GF-D8 (cell line): ENCODE measurements at regions not wholly inside any gene's neighbourhood (a gene's known extent, or its start where the extent isn't known, plus 50 kb on each side); places are given as distances from the start of the nearest gene placed in this dataset.
"Not testable (repeated sequence)": the region's sequence is repeated elsewhere in the genome, so short reads cannot be mapped to it uniquely, and the experiment has no call there.

ENCODE experiments used
- DNase-seq: peaks from one replicate; lab custom pipeline; 2025; lab: John Stamatoyannopoulos, UW

DNA sequence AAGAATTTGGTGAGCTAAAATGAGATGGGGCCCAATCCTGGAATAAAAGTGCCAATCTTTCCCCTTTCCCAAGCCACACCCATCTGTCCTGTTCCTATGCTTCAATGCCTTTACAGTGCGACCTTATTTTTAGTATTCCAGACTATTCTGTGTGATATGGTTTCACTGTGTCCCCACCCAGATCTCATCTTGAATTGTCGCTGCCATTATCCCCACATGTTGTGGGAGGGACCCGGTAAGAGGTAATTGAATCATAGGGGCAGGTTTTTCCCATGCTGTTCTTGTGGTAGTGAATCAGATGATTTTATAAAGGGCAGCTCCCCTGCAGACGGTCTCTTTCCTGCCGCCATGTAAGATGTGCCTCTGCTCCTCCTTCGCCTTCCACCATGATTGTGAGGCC is 129.3 kb upstream of the KIF26B start:
- DNase-seq, result no peak

DNA sequence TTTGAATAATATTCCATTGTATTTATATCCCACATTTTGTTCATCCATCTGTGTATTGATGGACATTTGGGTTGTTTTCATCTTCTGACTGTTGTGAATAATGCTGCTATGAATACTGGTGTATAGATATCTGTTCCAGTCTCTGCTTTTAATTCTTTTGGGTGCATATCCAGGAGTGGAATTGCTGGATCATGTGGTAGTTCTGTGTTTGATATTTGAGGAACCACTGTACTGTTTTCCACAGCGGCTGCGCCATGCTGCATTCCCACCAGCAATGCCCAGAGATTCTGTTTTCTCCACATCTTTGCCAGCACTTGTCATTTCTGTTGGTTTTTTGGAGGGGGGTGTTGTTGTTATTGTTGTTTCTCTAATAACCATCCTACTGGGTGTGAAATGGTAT is 131.6 kb upstream of the KIF26B start:
- no peak for DNase-seq

DNA sequence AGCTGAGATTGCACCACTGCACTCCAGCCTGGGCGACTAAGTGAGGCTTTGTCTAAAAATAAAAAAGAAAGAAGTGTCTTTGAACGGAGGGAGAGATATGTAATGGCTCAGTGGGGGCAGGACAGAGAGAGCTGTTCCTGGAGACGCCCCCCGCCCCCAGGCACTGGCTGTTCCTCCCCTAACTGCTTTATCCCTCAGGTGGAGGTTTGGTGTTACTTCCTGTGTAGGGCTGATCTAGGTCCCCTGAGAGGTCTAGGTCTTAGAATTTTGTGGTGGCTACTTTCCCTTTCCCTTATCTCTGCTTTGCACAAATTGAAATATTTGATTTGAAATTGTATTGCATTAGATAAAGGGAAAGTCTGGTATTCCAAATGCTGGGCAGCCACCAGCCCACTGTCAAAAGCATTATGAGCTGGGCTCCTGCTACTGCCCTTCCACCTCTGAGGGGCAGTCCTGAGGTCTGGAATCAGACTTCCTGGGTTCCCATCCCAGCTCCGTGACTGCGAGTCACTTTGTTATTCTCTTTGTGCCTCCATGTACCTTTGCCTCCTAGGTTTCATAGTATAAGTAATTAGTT is 134.8 kb upstream of the KIF26B start:
- DNase-seq, result no peak

DNA sequence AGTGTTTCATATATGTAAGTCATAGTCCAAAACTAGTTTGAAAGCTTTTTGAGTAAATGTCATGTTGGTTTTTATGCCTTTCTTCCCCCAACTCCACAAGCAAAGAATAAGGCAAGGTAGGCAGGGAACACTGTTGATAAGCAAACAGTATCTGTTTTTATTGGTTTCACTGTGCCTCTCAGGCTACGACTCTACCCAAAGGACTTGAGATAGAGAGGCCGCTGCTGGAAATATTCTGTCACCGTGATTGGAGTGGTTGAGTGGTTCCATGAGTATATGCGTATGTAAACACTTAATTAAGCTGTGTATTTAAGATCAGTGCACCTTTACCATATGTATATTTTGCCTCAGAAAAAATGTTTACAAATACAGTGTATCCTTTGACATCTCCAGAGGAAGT is 138.1 kb upstream of the KIF26B start:
- DNase-seq, result no peak

DNA sequence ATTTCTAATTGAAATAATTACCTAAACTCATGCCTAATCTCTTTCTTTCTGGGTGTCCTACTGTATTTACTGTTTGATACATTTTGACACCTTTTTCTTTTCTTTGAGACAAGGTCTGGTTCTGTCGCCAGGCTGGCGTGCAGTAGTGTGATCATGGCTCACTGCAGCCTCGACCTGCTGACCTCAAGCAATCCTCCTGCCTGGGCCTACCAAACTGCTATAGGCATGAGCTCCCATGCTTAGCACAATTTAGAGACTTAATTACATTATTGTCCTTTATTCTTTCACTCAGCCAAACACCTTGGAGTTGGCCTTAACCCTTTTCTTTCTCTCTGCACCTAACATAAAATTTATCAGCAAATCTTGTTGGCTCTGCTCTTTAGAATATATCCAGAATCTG is 139.8 kb upstream of the KIF26B start:
- DNase-seq, result no peak

DNA sequence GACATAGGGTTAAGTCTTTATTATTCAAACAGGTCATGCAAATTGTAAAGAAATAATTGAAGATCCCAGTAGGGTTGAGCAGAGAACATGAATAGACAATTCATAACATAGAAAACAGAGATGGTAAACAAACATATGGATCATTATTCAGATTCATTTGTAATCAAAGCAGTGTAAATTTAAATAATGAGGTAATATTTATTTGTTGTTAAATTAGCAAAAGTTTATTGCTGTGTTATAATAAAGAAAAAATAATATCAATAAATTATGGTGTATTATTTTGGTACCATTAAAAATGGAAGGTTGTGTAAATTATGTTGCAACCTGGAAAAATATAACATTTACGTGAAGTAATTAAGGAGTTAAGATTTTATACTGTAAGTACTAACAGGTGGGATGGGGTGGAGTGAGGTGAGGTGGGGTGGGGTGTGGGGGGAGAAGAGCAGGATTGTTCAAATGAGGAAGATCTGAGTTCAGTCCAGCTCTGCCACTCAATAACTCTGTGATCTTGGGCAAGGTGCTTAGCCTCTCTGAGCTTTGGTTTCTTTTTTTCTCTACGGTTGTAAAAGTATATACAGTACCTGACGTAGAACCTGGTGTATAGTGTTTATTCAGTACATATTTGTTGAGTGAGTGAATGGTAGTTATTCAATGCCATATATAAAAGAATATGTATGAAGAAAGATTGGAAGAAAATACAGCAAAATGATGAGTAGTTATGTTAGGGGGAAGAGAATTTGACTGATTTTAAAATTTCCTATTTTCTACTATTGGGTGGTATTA is 140.3 kb upstream of the KIF26B start:
- DNase-seq, result no peak

DNA sequence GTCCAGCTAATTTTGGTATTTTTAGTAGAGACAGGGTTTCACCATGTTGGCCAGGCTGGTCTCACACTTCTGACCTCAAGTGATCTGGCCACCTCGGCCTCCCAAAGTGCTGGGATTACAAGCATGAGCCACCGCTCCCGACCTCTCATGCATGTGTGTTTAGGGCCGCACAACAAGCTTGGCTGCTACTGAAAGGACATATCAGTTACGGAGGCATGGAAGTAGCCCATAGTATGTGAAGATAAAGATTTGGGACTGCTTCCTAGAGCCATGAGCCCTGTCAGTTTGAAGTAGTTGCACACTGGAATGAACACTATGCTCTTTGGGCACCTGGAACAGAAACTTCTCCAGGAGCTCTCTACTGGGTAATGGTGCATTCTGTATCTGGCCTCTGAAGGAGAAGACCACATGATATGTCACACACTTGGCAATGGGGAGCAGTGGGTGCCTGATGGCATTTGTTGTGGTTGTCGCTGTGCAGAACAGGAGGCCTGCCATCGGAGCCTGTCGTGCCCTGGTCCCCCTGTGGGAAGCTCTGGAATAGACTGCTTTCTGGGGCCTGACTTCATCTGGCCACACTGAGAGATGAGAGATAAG is 144.7 kb upstream of the KIF26B start:
- no peak for DNase-seq

DNA sequence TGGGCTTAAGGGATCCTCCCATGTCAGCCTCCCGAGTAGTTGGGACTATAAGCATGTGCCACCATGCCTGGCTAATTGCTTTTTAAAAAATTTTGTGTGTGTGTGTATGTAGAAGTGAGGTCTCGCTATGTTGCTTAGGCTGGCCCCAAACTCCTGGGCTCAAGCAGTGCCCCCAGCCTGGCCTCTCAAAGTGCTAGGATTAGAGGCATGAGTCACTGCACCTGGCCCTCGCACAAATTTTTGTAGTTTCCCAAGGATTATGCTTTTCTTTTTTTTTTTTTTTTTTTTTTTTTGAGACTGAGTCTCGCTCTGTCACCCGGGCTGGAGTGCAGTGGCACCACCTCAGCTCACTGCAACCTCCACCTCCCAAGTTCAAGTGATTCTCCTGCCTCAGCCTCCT is 144.4 kb upstream of the HNRNPU start:
- no peak for DNase-seq

DNA sequence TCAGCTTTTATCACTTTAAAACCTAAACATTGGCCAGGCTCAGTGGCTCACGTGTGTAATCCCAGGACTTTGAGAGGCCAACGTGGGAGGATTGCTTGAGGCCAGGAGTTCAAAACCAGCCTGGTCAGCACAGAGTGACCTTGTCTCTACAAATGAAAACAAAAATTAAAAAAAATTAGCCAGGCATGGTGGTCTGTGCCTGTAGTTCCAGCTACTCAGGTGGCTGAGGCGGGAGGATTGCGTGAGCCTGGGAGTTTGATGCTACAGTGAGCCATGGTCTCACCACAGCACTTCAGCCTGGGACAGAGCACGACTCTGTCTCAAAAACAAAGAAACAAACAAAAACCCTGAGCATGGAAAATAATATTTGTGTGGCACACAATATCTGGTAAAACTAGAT is 143.5 kb upstream of the HNRNPU start:
- DNase-seq, result no peak

DNA sequence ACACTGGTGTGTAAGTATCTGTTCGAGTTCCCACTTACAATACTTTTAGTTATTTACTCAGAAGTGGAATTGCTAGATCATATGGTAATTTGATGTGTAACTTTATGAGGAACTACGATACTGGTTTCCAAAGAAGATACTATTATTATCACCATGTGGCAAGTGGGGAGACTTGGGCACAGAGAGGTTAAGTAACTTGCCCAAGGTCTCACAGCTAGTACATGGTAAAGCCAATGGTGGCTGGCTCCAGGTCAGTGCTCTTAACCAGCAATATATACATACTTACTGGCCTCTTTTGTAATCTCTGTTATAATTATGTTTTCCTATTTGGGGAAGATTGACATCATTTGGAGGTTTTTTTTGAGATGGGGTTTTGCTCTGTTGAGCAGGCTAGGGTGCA is 138.9 kb upstream of the HNRNPU start:
- no peak for DNase-seq

DNA sequence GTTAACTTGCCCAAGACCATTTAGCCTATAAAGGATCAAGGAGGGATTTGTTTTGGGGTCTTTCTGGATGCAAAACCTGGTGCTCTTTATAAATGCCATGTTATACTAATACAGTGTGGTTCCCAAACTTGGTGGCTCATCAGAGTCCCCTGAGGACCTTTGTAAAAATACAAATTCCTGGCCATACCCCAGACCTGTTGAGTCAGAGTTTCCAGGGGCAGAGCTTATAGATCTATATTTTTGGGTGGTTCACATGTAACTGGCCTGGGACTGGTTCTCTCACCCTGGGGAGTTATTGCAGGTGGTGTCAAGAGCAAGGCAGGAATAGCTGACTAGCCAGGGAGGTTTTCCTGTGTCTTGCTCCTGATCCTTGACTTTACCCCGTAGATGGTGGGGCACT is 136.9 kb upstream of the HNRNPU start:
- no peak for DNase-seq

DNA sequence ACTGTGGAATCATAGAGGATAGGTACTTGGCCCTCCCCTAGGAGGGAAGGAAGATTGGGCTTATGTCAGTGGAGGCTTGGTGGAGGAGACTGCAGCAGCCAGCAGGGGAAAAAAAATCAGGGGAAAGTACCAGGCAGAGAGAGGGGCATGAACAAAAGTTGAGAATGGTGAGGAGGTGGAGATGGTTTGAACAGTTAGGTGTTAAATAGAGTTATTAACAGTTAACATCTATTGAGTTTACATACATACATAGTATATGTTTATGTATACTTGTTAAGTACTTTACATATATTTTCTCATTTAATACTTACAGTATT is 136.5 kb upstream of the HNRNPU start:
- no peak for DNase-seq

DNA sequence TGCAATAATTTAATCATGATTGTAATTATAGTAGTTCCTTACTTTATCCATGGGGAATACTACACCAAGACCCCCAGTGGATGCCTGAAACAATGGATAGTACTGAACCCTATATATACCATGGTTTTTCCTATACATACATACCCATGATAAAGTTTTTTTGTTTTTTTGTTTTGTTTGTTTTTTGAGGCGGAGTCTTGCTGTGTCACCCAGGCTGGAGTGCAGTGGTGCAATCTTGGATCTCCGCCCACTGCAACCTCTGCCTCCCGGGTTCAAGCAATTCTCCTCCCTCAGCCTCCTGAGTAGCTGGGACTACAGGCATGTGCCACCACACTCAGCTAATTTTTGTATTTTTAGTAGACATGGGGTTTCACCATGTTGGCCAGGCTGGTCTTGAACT is 135.3 kb upstream of the HNRNPU start:
- DNase-seq, result not testable (repeated sequence)

DNA sequence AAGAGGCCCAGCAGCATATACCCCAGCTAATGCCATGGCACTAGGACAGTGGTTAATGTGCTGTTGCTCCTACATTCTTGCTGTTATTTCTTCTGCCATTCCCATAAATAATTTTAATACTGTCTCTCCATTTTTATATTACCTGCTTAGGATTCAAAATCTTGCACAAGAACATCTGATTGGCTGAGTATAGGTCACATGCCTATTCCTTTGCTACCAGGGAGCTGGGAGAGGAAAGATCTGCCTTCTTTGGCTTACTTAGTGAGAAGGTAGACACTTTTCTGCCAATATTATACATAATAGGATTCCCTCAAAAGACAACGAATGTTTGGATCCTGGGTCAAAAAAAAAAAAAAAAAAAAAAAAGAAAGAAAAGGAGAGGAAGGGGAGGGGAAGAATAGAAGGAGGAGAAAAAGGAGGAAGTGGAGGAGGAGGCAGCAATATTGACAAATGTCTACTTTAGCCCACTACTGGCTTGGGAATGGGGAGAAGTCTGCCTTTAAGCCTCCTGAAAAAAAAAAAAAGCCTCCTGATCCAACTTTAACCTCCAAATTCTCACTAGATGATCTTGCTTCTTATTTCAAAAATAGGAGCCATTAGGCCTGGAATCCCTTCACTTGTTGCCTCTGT is 134.5 kb upstream of the HNRNPU start:
- DNase-seq, result no peak

DNA sequence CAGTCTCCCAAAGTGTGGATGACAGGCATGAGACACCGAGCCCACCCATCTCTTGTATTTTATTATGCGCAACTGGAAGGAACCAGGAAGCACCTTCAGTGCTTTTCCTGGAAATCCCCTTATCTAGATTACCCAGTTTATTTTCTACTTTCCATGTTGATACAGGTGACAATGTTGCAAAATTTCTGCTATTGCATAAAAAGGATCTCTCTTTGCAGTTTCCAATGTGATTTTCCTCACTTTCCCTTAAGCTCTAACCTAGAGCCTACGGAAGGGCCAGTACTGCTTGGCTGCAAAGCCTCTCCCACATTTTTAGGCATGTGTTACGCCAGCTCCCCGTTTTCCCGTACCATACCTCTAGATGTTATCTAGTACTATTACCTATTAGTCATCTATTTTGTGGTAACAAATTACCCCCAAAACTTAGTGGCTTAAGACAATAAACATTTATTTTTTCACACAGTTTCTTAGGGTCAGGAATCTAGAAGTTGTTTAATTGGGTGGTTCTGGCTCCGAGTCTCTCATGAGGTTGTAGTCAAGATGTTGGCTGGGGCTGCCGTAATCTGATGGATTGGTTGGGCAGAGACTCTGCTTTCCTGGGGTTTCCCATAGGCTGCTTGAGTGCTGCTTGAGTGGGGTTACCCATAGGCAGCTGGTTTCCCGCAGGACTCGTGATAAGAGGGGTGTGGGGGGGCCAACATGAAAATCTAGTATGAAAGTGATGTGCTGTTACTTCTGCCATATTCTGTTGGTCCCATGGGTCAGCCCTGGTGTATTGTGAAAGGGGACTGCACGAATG is 131.5 kb upstream of the HNRNPU start:
- DNase-seq, result no peak

DNA sequence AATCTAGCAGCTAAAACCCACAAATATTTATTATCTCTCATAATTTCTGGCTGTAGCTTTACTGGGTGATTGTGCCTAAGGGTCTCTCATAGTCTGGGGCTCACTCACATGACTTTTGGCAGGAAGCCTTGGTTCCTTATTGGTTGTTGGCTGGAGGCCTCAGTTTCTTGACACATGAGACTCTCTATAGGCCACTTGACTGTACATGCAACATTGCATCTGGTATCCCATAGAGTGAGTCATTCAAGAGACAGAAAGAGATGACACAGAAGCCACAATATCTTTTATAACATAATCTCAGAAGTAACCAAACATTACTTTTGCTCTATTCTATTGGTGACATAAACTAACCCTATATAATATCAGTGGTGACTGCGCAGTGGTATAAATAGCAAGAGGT is 128.5 kb upstream of the HNRNPU start:
- no peak for DNase-seq

DNA sequence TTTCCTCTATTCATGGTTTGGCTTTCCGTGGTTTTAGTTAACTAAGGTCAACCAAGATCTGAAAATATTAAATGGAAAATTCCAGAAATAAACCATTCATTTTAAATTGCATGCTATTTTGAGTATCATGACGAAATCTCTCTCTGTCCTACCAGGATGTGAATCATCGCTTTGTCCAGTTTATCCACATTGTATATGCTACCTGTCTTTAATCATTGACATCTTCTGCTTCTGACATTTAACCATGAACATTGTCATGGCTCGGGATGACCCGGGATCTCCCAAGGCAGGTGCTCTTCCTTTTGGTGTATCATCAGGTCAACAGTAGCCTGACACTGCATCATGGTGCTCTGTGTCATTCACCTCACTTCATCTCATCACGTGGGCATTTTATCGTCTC is 125.5 kb upstream of the HNRNPU start:
- no peak for DNase-seq

DNA sequence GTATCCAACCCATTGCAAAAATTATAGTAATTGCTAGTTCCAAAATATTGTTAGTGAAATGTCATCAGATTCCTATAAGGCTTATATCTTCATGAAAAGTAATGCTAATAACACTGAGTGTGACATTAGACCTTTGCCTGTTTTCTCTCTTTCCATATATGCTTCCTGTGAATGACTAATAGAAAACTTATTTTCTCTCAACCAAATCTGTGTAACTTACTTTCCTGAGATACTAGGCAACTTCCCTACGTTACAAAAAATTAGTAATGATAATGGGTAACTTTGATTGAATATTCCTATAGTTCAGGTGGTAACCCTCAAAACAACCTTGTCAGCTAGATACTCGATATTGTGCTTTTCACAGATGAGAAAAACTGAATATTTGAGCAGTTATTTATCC is 124.2 kb upstream of the HNRNPU start:
- no peak for DNase-seq

DNA sequence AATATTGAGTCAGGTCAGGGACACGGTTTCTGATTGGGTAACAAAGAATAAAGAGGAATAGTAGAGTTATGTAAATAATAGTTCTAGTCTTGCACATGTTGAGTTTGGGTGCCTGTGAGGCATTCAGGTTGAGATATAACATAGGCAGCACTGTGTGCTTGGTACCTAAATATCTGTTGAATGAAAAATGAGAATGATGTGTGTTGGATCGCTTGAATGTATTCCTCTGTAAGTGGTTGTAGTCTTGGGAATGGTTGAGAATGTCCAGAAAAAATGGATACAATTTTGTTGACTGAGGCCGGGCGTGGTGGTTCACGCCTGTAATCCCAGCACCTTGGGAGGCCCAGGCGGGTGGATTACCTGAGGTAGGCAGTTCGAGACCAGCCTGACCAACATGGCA is 116.3 kb upstream of the HNRNPU start:
- no peak for DNase-seq

DNA sequence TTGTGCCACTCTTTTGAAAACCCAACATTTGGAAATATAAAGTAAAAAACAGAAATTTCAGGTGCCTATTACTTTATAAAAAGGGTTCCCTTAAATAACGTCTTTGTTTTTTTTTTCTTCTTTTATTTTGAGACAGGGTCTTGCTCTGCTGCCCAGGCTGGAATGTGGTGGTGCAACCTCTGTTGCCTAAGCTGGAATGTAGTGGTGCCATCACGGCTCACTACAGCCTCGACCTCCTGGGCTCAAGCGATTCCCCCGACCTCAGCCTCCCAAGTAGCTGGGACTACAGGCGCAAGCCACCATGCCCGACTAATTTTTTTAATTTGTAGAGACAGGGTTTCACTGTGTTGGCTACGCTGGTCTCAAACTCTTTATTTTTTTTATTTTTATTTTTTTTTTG is 110.2 kb upstream of the HNRNPU start:
- no peak for DNase-seq

DNA sequence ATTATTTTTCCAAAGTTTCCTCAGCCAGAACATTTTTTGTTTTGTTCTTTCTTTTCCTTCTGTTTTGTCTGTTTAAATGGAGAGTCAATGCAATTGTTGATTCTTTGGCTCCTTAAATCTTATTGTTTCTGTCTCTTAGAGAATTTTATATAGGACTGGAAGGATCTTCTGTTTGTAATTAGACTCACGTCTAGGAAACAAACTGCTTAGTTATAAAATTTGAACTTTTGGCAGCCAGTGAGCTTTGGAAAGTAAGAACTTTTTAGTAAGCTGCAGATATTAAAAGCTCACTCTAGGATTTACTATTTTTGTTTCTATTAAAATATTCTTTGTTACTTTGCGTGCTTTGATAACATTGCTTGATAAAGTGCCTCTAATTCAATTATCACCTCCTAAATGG is 109.8 kb upstream of the HNRNPU start:
- DNase-seq, result no peak

DNA sequence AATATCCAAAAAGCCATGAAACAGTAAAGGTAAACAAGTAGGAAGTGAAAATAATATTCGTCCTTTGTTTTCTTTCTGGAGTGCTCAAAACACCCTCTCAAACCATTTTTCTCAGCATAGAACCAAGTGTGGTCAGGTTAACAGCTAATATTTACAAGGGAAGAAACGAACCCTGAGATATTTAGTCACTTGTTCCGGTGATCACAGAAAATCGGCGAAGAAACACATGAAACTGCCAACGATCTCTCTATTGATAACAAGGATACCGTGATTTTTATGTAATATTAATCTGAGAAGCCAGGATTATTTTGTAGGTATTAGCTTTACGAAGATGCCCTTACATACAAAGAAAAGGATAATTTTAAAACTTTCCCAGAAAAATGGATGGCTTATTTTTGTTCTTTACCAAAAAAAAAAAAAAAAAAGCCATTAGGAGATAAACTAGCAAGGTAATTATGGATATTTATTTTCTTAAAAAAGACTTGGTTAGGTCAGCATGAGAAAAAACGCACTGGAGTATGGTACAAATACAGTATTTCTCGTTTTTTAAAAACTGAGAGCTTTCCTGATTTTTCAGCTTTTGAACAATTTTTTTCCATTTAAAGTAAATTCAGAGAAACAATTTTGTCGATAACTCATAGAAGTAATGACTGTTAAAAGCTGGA is 107.3 kb upstream of the HNRNPU start:
- DNase-seq, result no peak
